Pancreas (tissue), 10 donors: ENCODE measurements at regions not wholly inside any gene's neighbourhood (a gene's known extent, or its start where the extent isn't known, plus 50 kb on each side); places are given as distances from the start of the nearest gene placed in this dataset.

ENCODE experiments used
- ATAC-seq, 4 donors: fragments of 200-7000 bp; cut with Tn5 transposase; one replicate each; pipeline versions ENCODE4 v1.8.0 to v1.9.1; 2020; ENCODE audit warnings: mild to moderate bottlenecking in 4 of 4, moderate library complexity in 4 of 4
- DNase-seq, 6 donors: peaks; one replicate each; pipeline ENCODE4 v3.0.0-alpha.2; 2020
- FAIRE-seq: peaks from 2 replicates; lab custom pipeline; 2012; peaks lifted over from hg19 to GRCh38; lab: Jason Lieb, UNC
- H3K27ac ChIP-seq, 4 donors: fragments of 200-600 bp; sonication (generic); 1 replicate in 3 of 4; 2 replicates in 1 of 4; pipeline versions ENCODE4 v1.5.0 to v1.8.0; 2020
- H3K27me3 ChIP-seq, 4 donors: fragments of 200-600 bp; one replicate each; pipeline ENCODE4 v1.8.0; 2021
- H3K36me3 ChIP-seq, 3 donors: fragments of 200-600 bp; sonication (generic) in 1 of 3; one replicate each; pipeline versions ENCODE4 v1.5.0 to v1.8.0; 2020 to 2021
- H3K4me1 ChIP-seq, 3 donors: fragments of 200-600 bp; one replicate each; pipeline ENCODE4 v1.8.0; 2021
- H3K4me3 ChIP-seq, 4 donors: fragments of 200-600 bp; sonication (generic) in 2 of 4; one replicate each; pipeline versions ENCODE4 v1.5.0 to v1.8.0; 2020 to 2021
- H3K9me3 ChIP-seq, 4 donors: fragments of 200-600 bp; one replicate each; pipeline ENCODE4 v1.8.0; 2021
- CTCF ChIP-seq, 4 donors: fragments of 200-600 bp; sonication (generic) in 3 of 4; IDR thresholded peaks; one replicate each; pipeline versions ENCODE4 v1.5.0 to v1.8.0; 2021; ENCODE audit warnings: antibody characterized with exemption in 4 of 4
- WGBS, 2 donors: extraction: QIAGEN DNeasy Blood & Tissue Kit; methylation state at CpG; one replicate each; pipeline ENCODE4 v1.1.7; 2013; 5-methylcytosine and 5-hydroxymethylcytosine counted together
- intact Hi-C, 3 donors: fragments of 100-400 bp; cut with DNase I; formaldehyde crosslinking; loops; one replicate each; pipeline versions ENCODE4 v1.11.1 to v1.14.2; 2022
- donor health status: healthy with polysubstance abuse.
- donor health status: DM: no; HTN: no; CAD: no; lungs with moderate emphysema.
- donor health status: DM: no; HTN: no; CAD: no.
- donor health status: control.
- donor health status: control.
- donor health status: Bipolar disorder and iron deficiency.
- donor health status: DM: yes; HTN: yes; CAD: no.
- donor health status: DM: no; HTN: no; CAD: no.
- donor health status: DM: no; HTN: no; CAD: no.
- donor health status: DM: yes; HTN: yes; CAD: no.

DNA sequence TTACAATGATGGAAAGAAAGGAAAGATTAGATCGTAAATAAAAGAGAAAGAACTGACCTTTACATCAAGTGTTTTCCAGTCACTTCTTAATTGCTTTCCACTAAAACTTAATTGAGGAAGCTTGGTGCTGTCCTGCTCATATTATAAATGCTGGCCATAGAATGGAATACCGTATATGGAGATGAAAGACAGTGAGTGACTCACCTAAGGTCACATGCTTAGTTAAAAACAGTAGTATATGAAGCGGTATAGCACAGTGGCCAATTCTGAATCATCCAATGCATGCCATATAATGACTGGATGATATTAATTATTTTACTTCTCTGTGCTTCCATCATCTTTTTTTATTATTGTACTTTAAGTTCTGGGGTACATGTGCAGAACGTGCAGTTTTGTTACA is 482.4 kb upstream of the SGCD start:
- Histone ChIP-seq H3K36me3 (no peaks in the 10 kb centered on the region), H3K9me3 (no peaks in the 10 kb centered on the region), H3K4me1 (no peaks in the 10 kb centered on the region), H3K27me3 (no peaks in the 10 kb centered on the region), H3K27ac (no peak overlapping the region), H3K4me3 (no peak overlapping the region)
- ATAC-seq, result no peak
- TF ChIP-seq CTCF (IDR thresholded peaks at IDR 0.05), result no peak
- no peak for DNase-seq
- intact Hi-C loops, result no loop called here
- WGBS, 2 donors, result 61 to 66% methylated on average over 4 of the region's 4 CpGs
- FAIRE-seq, result no peak

- FAIRE-seq, result no peak
- H3K4me1 ChIP-seq, result no peaks in the 10 kb centered on the region
- 15 to 20% methylated on average over 3 of the region's 3 CpGs for WGBS, 2 donors
- H3K27me3 ChIP-seq, result no peaks in the 10 kb centered on the region
- no peak for ATAC-seq
- no peaks in the 10 kb centered on the region for H3K36me3 ChIP-seq
- intact Hi-C loops, result no loop called here
- TF ChIP-seq CTCF (IDR thresholded peaks at IDR 0.05), result no peak
- DNase-seq, result no peak
- no peak overlapping the region for H3K4me3 ChIP-seq
- H3K27ac ChIP-seq, result no peak overlapping the region
- H3K9me3 ChIP-seq, result no peaks in the 10 kb centered on the region
Observed at GRCh38 chr5:155850370-155850769, 476.6 kb upstream of the SGCD start.

- Histone ChIP-seq H3K4me3 (no peak overlapping the region), H3K36me3 (no peaks in the 10 kb centered on the region), H3K9me3 (no peaks in the 10 kb centered on the region), H3K4me1 (no peaks in the 10 kb centered on the region), H3K27me3 (no peaks in the 10 kb centered on the region), H3K27ac (no peak overlapping the region)
- 44 to 48% methylated on average over 3 of the region's 3 CpGs for WGBS, 2 donors
- no peak for TF ChIP-seq CTCF (IDR thresholded peaks at IDR 0.05)
- DNase-seq, result no peak
- no peak for FAIRE-seq
- no peak for ATAC-seq
- intact Hi-C loops, result no loop called here
Observed at GRCh38 chr5:155866971-155867370, 460.0 kb upstream of the SGCD start.

DNA sequence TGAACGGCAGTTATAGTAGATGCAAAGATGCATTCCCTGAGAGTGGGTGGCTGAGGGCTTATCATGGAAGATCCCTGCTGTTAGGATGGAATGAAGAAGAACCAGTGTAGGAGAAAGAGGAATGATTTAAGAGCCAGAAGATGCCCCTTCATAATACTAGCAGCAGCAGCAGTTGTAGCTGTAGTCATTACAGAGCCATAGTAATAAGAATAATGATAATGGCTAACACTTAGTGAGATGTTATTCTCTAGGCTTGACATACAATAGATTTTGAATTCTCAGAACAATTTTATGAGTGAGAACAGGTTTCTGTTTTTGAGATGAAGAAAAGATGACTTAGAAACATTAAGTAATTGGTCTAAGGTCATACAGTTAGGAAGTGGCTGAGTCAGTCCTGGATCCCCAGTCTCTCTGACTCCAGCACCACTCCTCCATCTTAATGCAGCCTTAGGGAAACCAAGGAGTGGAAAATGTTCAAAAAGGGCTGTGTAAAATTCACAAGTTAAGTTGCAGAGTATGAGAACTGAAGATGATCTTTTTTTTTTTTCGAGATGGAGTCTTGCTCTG is 459.4 kb upstream of the SGCD start:
- no peak for TF ChIP-seq CTCF (IDR thresholded peaks at IDR 0.05)
- Histone ChIP-seq H3K9me3 (no peaks in the 10 kb centered on the region), H3K4me1 (no peaks in the 10 kb centered on the region), H3K4me3 (no peak overlapping the region), H3K36me3 (no peaks in the 10 kb centered on the region), H3K27ac (no peak overlapping the region), H3K27me3 (no peaks in the 10 kb centered on the region)
- intact Hi-C loops, result no loop called here
- ATAC-seq (no peak), DNase-seq (no peak), FAIRE-seq (no peak)
- WGBS, 2 donors, result 65 to 75% methylated on average over 2 of the region's 2 CpGs

DNA sequence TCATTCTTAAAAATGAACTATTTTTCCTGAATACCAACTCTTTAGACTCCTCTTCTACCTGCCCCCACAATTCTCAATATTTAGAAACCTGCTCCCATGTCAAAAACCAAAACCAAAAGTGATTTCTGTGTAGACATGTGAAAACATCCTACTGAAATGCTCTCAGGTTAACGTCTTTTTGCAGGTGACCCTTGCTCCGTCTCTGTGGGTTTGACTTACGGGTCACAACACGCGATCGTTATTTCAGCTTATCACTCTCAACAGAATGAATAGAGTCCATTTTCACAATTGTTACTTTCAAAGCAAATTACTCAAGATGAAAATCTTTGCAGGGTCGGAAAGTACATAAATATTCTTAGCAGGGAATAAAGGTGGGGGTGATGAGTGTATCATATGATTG is 456.3 kb upstream of the SGCD start:
- 25% methylated on average over 7 of the region's 7 CpGs for WGBS, 2 donors
- ATAC-seq (no peak), FAIRE-seq (no peak), DNase-seq (no peak)
- intact Hi-C loops, result no loop called here
- Histone ChIP-seq H3K36me3 (no peaks in the 10 kb centered on the region), H3K4me1 (no peaks in the 10 kb centered on the region), H3K27me3 (no peaks in the 10 kb centered on the region), H3K9me3 (no peaks in the 10 kb centered on the region), H3K4me3 (no peak overlapping the region), H3K27ac (no peak overlapping the region)
- no peak for TF ChIP-seq CTCF (IDR thresholded peaks at IDR 0.05)
